ENCODE measurements at regions not wholly inside any gene's neighbourhood (a gene's known extent, or its start where the extent isn't known, plus 50 kb on each side); places are given as distances from the start of the nearest gene placed in this dataset.
"Not testable (repeated sequence)": the region's sequence is repeated elsewhere in the genome, so short reads cannot be mapped to it uniquely, and the experiment has no call there.

DNA sequence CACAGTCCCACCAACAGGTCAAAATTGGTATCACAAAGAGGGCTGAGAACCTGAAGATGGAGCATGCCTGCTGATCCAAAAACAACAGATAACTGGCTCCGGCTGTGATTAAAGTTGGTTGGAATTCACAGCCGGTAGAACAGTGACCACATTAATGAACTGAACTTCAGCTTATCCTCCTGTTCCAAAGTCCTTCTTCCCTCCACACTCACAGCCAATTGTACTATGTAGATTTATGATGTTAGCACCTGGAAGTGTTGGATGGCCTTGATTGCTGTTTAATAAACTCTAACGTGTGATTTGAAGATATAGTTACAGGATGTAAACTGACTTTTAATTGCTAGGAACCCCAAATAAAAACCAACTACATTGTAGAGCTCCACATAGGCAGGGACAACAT is 367.3 kb upstream of the FRG2C start:
- DNase-seq (no peak), ATAC-seq (no peak)
- intact Hi-C loops (cut with DNase I), result loop anchor here in 1 of 2 donors (10.0 kb wide), 1 partner anchor 348 kb away; no protein-coding TSS in a partner anchor

GRCh38 chr3:75300606-75301005 is 363.5 kb upstream of the FRG2C start:
- ATAC-seq (no peak), DNase-seq (no peak)
- intact Hi-C loops (cut with DNase I), result no loop called here

GRCh38 chr3:75301050-75301449 is 363.1 kb upstream of the FRG2C start:
- intact Hi-C loops (cut with DNase I); DNase-seq; ATAC-seq: not testable (repeated sequence)

GRCh38 chr3:75303741-75304140 is 360.4 kb upstream of the FRG2C start:
- no peak for DNase-seq
- intact Hi-C loops (cut with DNase I), result no loop called here
- ATAC-seq, result no peak

DNA sequence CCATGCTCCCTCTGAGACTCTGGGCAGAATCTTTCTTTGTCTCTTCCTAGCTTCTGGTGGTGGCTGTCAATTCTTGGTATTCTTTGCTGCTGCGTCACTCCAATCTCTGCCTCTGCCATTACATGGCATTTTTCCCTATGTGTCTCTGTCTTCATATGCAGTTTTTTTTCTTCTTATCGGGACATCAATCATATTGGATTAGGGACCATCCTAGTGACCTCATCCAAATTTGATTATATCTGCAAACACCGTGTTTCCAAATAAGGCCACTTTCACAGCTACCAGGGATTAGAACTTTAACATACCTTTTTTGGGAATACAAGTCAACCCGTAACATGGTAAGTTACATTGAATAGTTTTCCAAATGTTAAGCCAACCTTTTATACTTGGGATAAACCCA is 358.2 kb upstream of the FRG2C start:
- no peak for ATAC-seq
- intact Hi-C loops (cut with DNase I), result no loop called here
- no peak for DNase-seq

DNA sequence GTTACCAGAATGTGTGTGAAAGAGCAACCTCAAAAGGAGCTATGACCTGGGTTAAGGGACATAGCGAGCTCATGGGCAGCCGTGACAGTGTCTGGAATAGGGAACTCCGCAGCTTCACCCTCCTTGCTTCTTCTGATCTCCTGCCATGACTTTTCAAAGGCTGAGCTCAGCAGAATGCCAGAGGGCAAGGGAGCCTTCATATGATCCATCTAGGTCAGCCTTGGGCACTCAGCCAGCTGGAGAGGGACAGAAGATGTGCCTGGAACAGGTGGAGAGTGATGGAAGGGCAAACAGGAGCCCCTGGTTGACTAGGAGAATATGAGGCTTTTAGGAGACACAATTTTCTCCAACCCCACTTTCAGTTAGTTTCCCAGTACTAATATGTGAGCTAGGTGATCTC is 352.8 kb upstream of the FRG2C start:
- ATAC-seq; intact Hi-C loops (cut with DNase I); DNase-seq: not testable (repeated sequence)

DNA sequence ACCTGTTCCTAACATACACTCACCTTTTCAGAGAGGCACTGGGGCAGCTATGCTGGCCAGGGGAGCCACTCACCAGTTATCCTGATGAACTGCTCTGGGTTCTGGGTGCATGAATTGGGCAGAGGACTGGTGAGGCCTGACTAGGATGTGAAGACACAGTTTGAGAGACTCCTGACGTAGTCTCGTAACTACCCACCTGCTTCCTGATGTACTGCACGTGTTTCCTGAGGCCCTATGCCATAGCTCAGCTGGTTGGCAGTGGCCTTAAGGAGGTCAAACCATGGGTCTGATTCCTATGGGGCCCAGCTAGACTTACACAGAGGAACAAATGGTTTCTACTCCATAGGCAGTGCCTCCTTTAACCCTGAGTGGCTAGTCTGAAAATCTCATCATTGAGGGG is 351.7 kb upstream of the FRG2C start:
- DNase-seq; ATAC-seq; intact Hi-C loops (cut with DNase I): not testable (repeated sequence)

DNA sequence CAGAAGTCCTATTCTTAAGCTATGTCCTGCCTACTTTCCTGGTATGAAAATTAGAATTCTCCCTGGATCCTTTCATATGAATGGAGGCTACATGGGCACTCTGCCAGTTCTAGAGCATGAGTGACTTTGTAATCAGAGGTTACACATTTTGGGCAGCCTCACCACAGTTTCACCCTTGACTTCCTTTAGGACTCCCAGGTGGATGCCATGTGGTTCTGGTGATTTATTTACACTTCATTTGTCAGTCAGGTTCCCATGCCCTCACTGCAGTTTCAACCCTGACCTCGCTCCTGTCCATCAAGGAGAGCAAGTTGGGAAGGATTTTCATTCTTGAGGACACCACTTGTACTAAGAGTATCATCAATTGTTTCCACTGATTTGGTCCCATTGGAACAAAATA is 344.4 kb upstream of the FRG2C start:
- ATAC-seq; DNase-seq; intact Hi-C loops (cut with DNase I): not testable (repeated sequence)

GRCh38 chr3:75320369-75320768 is 343.8 kb upstream of the FRG2C start:
- intact Hi-C loops (cut with DNase I), result no loop called here
- DNase-seq (no peak), ATAC-seq (no peak)

GRCh38 chr3:75321060-75321459 is 343.1 kb upstream of the FRG2C start:
- no peak for ATAC-seq
- DNase-seq, result no peak
- intact Hi-C loops (cut with DNase I), result no loop called here

GRCh38 chr3:75323936-75324335 is 340.2 kb upstream of the FRG2C start:
- intact Hi-C loops (cut with DNase I); DNase-seq: not testable (repeated sequence)
- ATAC-seq, result peak in 1 of 2 donors; percentile 33

GRCh38 chr3:75325716-75326115 is 338.4 kb upstream of the FRG2C start:
- DNase-seq (no peak), ATAC-seq (no peak)
- intact Hi-C loops (cut with DNase I), result no loop called here

- DNase-seq (no peak), ATAC-seq (no peak)
- intact Hi-C loops (cut with DNase I), result no loop called here
Observed at GRCh38 chr3:75327453-75327852, 336.7 kb upstream of the FRG2C start.

GRCh38 chr3:75329476-75330097 is 334.5 kb upstream of the FRG2C start:
- no peak for ATAC-seq
- DNase-seq, result no peak
- intact Hi-C loops (cut with DNase I), result no loop called here

DNA sequence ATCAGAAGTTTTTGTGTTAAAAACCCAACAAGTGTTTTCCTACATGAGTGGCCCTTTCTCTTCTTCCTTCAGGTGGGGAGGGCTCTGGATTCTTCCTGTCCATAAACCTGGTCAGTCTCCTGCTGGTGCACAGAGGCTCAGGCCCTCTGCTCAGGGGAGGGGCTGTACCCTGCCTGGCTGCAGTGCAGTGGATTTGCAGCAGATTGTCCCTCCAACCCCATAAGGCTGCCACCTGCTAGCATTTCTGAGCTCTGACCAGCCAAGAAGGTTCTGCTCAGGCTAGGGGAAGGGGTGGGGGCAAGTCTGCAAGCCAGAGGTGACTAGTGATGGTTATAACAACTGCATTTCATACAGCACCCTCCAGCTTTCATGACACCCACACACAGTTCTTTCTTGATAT is 333.7 kb upstream of the FRG2C start:
- intact Hi-C loops (cut with DNase I); ATAC-seq; DNase-seq: not testable (repeated sequence)

GRCh38 chr3:75332090-75332489 is 332.0 kb upstream of the FRG2C start:
- intact Hi-C loops (cut with DNase I); ATAC-seq; DNase-seq: not testable (repeated sequence)

- intact Hi-C loops (cut with DNase I), result no loop called here
- ATAC-seq (peak in 1 of 2 donors; percentile 39), DNase-seq (no peak)
Observed at GRCh38 chr3:75332794-75333193, 331.3 kb upstream of the FRG2C start.

GRCh38 chr3:75334299-75334698 is 329.8 kb upstream of the FRG2C start:
- no peak for DNase-seq
- ATAC-seq, result peak in 1 of 2 donors; percentile 50
- intact Hi-C loops (cut with DNase I), result no loop called here

- ATAC-seq, result no peak
- DNase-seq, result no peak
- intact Hi-C loops (cut with DNase I), result no loop called here
Observed at GRCh38 chr3:75337226-75337900, 326.8 kb upstream of the FRG2C start.

GRCh38 chr3:75338342-75338741 is 325.8 kb upstream of the FRG2C start:
- no peak for ATAC-seq
- intact Hi-C loops (cut with DNase I), result no loop called here
- DNase-seq, result no peak

Data from left cardiac atrium (tissue), 4 donors.